ENCODE measurements at regions not wholly inside any gene's neighbourhood (a gene's known extent, or its start where the extent isn't known, plus 50 kb on each side); places are given as distances from the start of the nearest gene placed in this dataset.

GRCh38 chr3:24828011-24828410 lies 333.4 kb upstream of the THRB start:
- no peaks in the 10 kb centered on the region for H3K36me3 ChIP-seq
- no peak overlapping the region for H3K4me3 ChIP-seq
- H3K4me1 ChIP-seq: peaks cover 0 to 19% of the 10 kb centered on the region in 2 donors
- TF ChIP-seq CTCF (IDR thresholded peaks at IDR 0.05): no peak
- H3K9me3 ChIP-seq: no peaks in the 10 kb centered on the region
- H3K27me3 ChIP-seq: no peaks in the 10 kb centered on the region
- no peak for DNase-seq (ENCODE audit: low spot score)
- H3K27ac ChIP-seq: no peak overlapping the region

- no peak for DNase-seq (ENCODE audit: low spot score)
- Histone ChIP-seq H3K4me1 (peaks cover 0 to 19% of the 10 kb centered on the region in 2 donors), H3K27me3 (no peaks in the 10 kb centered on the region), H3K9me3 (no peaks in the 10 kb centered on the region), H3K4me3 (no peak overlapping the region), H3K36me3 (no peaks in the 10 kb centered on the region), H3K27ac (no peak overlapping the region)
- TF ChIP-seq CTCF (IDR thresholded peaks at IDR 0.05): no peak
These were observed 333.9 kb upstream of the THRB start for GRCh38 chr3:24828551-24828950.

GRCh38 chr3:24829011-24829581 lies 334.4 kb upstream of the THRB start:
- no peak overlapping the region for H3K27ac ChIP-seq

GRCh38 chr3:24829629-24830229 lies 335.1 kb upstream of the THRB start:
- Histone ChIP-seq H3K4me1 (peaks cover 0 to 19% of the 10 kb centered on the region in 2 donors), H3K36me3 (no peaks in the 10 kb centered on the region), H3K9me3 (no peaks in the 10 kb centered on the region), H3K4me3 (peak overlapping the region; percentile 17 to 57), H3K27ac (no peak overlapping the region), H3K27me3 (no peaks in the 10 kb centered on the region)
- no peak for TF ChIP-seq CTCF (IDR thresholded peaks at IDR 0.05)
- DNase-seq (ENCODE audit: low spot score): no peak

More at GRCh38 chr3:24829011-24829581, 334.4 kb upstream of the THRB start:
- Histone ChIP-seq H3K36me3 (no peaks in the 10 kb centered on the region), H3K4me1 (peaks cover 0 to 19% of the 10 kb centered on the region in 2 donors), H3K27me3 (no peaks in the 10 kb centered on the region), H3K4me3 (peak overlapping the region; percentile 17 to 57), H3K9me3 (no peaks in the 10 kb centered on the region)
- no peak for DNase-seq (ENCODE audit: low spot score)
- TF ChIP-seq CTCF (IDR thresholded peaks at IDR 0.05): no peak

- Histone ChIP-seq H3K4me3 (peak overlapping the region; percentile 17 to 57), H3K4me1 (peaks cover 0 to 19% of the 10 kb centered on the region in 2 donors), H3K27ac (no peak overlapping the region), H3K9me3 (no peaks in the 10 kb centered on the region), H3K36me3 (no peaks in the 10 kb centered on the region), H3K27me3 (no peaks in the 10 kb centered on the region)
- no peak for DNase-seq (ENCODE audit: low spot score)
- no peak for TF ChIP-seq CTCF (IDR thresholded peaks at IDR 0.05)
These were observed 335.8 kb upstream of the THRB start for GRCh38 chr3:24830230-24831152.

Data from right atrium auricular region (tissue), 2 donors.